Loucy (cell line): ENCODE measurements at regions not wholly inside any gene's neighbourhood (a gene's known extent, or its start where the extent isn't known, plus 50 kb on each side); places are given as distances from the start of the nearest gene placed in this dataset.

Experiments used
- EZH2phosphoT487 ChIP-seq: fragments of 200-600 bp; IDR thresholded peaks from 2 replicates; pipeline ENCODE4 v1.6.1; 2018; ENCODE audit warnings: antibody characterized with exemption, mild to moderate bottlenecking, moderate library complexity, borderline replicate concordance
- TF ChIP-seq, protein P1 (sequence below): fragments of 200-600 bp; sonication (generic); conservative IDR thresholded peaks from 2 replicates; pipeline ENCODE4 v1.5.1; 2014; ENCODE audit warnings: mild to moderate bottlenecking, antibody characterized with exemption, low read length

DNA sequence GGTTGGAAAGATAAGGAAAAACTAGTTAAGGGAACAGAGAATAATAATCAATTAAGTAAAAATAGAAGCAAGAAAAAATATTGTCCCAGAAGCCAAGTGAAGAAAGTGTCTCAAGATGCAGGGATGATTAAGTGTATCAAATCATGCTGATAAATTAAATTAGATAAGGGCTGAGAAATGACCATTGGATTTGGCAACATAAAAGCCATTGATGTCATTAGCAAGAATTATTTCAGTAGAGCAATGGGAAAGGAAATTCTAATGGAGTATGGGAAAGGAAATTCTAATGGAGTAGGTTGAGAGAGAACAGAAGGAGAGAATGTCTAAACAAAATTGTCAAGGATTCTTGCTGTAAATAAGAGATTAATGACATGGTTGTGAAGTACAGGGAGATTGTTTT is 146.8 kb downstream of the TFAP2B start:
- TF ChIP-seq, protein P1, sequence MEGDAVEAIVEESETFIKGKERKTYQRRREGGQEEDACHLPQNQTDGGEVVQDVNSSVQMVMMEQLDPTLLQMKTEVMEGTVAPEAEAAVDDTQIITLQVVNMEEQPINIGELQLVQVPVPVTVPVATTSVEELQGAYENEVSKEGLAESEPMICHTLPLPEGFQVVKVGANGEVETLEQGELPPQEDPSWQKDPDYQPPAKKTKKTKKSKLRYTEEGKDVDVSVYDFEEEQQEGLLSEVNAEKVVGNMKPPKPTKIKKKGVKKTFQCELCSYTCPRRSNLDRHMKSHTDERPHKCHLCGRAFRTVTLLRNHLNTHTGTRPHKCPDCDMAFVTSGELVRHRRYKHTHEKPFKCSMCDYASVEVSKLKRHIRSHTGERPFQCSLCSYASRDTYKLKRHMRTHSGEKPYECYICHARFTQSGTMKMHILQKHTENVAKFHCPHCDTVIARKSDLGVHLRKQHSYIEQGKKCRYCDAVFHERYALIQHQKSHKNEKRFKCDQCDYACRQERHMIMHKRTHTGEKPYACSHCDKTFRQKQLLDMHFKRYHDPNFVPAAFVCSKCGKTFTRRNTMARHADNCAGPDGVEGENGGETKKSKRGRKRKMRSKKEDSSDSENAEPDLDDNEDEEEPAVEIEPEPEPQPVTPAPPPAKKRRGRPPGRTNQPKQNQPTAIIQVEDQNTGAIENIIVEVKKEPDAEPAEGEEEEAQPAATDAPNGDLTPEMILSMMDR, result no peak
- no peak for TF ChIP-seq EZH2phosphoT487
